AG10803 (cell line): ENCODE measurements at regions not wholly inside any gene's neighbourhood (a gene's known extent, or its start where the extent isn't known, plus 50 kb on each side); places are given as distances from the start of the nearest gene placed in this dataset.

Source experiments
- DNase-seq: peaks from one replicate; pipeline ENCODE4 v3.0.0; 2010; ENCODE audit warnings: low read depth
- H3K4me3 ChIP-seq: 2 replicates; pipeline ENCODE4 v1.5.1; 2011; ENCODE audit warnings: mild to moderate bottlenecking, low read length, control low read depth
- CTCF ChIP-seq: conservative IDR thresholded peaks from 2 replicates; pipeline ENCODE4 v1.5.1; 2011; ENCODE audit warnings: mild to moderate bottlenecking, low read length, control low read depth, inconsistent platforms

DNA sequence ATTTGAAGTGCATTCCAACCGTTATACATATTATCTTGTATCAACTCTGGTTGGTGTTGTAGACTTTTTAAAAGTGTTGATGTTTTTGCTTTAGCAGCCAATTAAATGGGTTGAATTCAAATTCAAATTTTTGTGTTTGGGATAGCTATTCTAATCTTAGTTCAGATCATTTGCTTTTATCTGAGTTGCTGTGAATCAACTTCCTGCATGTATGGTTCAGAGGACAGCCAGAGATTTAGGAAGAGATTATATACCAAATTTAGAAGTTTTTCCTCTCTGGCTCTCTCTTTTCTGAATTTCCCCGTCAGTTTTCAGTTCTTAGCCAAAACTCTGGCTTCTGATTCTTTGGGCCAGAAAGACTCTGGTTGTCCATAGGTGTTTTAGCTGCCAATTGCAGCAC lies 415.5 kb downstream of the NUF2 start:
- H3K4me3 ChIP-seq, result no peak overlapping the region
- no peak for DNase-seq
- no peak for TF ChIP-seq CTCF

DNA sequence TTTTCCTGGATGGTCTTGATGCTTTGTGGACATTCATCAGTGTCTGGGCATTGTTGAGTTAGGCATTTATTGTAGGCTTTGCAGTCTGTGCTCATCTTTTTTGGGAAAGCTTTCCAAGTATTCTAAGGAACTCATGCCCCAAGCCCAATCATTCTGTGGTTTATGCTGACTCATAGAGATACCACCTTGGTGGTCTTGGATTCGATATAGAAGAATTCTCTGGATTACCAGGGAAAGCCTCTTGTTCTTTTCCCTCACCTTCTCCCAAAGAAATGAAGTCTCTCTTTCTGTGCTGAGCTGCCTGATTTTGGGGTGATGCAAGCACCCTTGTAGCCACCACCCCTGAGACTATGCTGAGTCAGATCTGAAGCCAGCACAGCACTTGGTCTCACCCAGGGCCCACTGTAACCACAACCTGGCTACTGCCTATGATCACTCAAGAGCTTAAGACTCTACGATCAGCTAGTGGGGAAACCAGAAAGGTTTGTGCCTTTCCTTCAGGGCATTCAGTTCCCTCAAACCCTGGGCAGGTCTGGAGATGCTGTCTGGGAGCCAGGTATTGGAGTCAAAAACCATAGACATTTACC lies 422.6 kb downstream of the NUF2 start:
- DNase-seq, result peak; percentile 12
- TF ChIP-seq CTCF, result no peak

DNA sequence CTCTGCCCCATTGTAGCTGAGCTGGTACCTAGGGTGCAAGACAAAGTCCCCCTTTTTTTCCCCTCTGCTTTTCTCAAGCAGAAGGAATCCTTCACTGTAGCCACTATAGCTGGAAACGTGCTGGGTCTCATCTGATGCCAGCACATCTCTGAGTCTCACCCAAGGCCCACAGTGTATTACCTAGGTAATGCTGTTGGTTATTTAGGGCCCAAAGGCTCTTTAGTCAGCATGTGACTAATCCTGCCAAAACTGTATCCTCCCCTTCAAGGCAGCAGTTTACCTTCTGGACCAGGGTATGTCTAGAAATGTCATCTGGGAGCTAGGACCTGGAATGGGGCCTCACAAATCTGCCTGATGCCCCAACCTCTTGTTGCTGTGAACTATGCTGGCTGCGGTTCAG lies 423.4 kb downstream of the NUF2 start:
- no peak overlapping the region for H3K4me3 ChIP-seq
- DNase-seq, result no peak
- TF ChIP-seq CTCF, result no peak

More for the DNA sequence above, 422.6 kb downstream of the NUF2 start:
- H3K4me3 ChIP-seq, result no peak overlapping the region

DNA sequence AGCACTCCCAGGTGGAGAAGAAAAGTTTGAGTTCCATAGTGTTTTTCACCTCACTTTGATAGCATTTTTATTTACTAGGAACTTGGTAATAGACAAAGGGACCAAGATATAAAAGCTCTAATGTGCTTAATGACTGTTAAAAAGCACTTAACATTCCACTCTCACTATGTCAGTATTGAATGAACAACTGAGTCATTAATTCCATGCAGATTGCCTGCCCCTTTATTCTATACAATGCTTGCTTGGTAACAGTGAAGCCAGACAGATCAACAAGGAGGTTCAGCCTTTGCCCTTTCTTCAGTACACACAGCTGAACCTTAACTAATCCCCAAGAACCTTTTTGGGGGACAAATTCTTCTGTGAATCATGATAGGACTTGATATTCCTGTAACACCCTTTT lies 425.5 kb downstream of the NUF2 start:
- H3K4me3 ChIP-seq, result no peak overlapping the region
- TF ChIP-seq CTCF, result no peak
- DNase-seq, result peak; percentile 44

GRCh38 chr1:163747855-163748254 lies 426.1 kb downstream of the NUF2 start:
- H3K4me3 ChIP-seq, result no peak overlapping the region
- no peak for DNase-seq
- peak; percentile 24 for TF ChIP-seq CTCF

DNA sequence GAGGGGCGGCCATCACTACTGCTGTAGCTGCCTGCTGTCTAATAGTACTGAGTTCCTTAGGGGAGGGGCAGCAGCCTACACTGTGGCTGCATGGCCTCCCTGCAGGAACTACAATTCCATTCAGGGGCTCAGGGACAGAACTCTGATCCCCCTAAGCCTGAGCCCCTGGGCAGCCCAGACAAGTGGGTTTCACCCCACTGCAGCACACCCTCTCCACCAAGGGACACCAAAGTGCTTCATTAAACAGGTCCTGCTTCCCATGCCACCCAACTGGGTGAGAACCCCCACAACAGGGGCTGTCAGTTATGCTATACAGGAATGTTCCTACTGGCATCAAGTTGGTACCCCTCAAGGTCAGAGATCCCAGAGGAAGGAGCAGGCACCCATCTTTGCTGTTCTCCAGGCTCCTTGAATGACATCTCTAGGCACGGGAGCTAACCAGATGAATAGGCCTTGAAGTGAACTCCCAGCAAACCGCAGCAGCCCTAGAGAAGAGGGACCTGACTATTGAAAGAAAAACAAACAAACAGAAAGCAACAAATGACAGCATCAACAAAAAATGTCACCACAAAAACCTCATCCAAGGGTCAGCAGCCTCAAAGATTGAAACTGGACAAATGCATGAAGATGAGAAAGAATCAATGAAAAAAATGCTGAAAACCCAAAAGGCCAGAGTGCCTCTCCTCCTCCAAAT lies 437.4 kb downstream of the NUF2 start:
- no peak overlapping the region for H3K4me3 ChIP-seq
- TF ChIP-seq CTCF, result no peak
- no peak for DNase-seq

DNA sequence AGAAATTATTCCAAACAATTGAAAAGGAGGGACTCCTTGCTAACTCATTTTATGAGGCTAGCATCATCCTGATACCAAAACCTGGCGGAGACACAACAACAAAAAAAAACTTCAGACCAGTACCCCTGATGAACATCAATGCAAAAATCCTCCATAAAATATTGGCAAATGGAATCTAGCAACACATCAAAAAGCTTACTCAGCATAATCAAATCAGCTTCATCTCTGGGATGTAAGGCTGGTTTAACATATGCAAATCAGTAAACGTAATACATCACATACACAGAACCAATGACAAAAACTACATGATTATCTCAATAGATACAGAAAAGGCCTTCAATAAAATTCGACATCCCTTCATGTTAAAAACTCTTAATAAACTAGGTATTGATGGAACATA lies 440.1 kb downstream of the NUF2 start:
- H3K4me3 ChIP-seq, result no peak overlapping the region
- no peak for TF ChIP-seq CTCF
- no peak for DNase-seq
